PFSK-1 (cell line): ENCODE measurements at regions not wholly inside any gene's neighbourhood (a gene's known extent, or its start where the extent isn't known, plus 50 kb on each side); places are given as distances from the start of the nearest gene placed in this dataset.

ENCODE experiments used
- FOXP2 ChIP-seq: optimal IDR thresholded peaks from 2 replicates; pipeline ENCODE3; 2011; ENCODE audit warnings: borderline replicate concordance, control low read depth, inconsistent platforms; ENCODE audit not compliant: insufficient read depth; ENCODE audit errors: extremely low read length, extremely low read depth
- POLR2AphosphoS5 ChIP-seq: IDR thresholded peaks from 2 replicates; pipeline ENCODE4 v1.6.1; 2012; ENCODE audit warnings: low read depth, mild to moderate bottlenecking, control low read depth, low read length, moderate library complexity
- SIN3A ChIP-seq: IDR thresholded peaks from 2 replicates; pipeline ENCODE4 v1.6.1; 2012; ENCODE audit warnings: mild to moderate bottlenecking, low read length, moderate library complexity, borderline replicate concordance; ENCODE audit not compliant: insufficient read depth
- TAF1 ChIP-seq: IDR thresholded peaks from 2 replicates; pipeline ENCODE4 v1.6.1; 2012; ENCODE audit warnings: low read length, control low read depth, borderline replicate concordance; ENCODE audit not compliant: insufficient read depth
- TF ChIP-seq, protein P1 (sequence below), 2 experiments: IDR thresholded peaks; 2 replicates each; pipeline versions ENCODE4 v1.6.1 to v1.8.0; 2011 to 2012; ENCODE audit warnings: low read depth in 2 of 2, low read length in 2 of 2, control low read depth in 1 of 2, inconsistent platforms in 1 of 2, mild to moderate bottlenecking in 1 of 2, moderate library complexity in 1 of 2; ENCODE audit not compliant: insufficient read depth in 1 of 2

DNA sequence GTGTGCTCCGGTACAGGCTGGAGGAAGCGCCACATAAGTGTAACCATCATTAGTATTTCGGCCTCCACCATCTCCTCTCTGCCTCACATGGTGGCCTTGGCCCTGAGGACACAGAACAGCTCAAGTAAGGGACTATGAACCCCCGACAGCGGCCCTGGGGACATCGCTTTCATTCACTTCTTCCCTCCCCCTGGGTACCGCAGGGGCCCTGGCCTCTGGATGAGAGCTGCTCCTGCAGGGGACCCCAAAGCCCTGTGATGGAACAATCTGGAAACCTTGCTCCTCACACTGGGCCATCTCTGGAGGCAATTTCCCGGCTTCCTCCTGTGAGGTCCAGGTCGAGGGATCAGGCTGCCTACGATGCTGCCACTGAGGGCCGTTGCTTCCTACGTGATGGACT is 565.5 kb downstream of the BRD1 start:
- TF ChIP-seq TAF1, result no peak

DNA sequence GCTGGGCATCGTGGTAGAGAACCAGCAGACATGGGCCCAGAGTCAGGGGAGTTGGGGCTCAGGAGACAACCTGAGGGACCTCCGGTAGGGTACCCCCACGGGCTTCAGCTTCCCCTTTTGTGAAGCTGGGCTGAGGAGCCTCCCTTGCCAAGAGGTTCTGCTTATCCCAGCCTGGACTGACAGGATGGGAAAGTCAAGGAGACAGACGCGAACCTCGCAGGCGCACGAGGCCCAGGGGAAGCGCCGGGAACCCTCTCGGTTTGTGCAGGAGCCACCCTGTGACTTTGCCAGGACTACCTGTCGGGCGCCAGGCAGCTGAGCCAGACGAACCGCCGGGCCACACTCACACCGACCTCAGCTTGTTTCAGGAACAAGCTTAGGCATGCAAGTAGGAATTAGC is 566.1 kb downstream of the BRD1 start:
- TF ChIP-seq TAF1 (no peak), SIN3A (no peak), POLR2AphosphoS5 (no peak), FOXP2 (no peak)
- TF ChIP-seq, protein P1, sequence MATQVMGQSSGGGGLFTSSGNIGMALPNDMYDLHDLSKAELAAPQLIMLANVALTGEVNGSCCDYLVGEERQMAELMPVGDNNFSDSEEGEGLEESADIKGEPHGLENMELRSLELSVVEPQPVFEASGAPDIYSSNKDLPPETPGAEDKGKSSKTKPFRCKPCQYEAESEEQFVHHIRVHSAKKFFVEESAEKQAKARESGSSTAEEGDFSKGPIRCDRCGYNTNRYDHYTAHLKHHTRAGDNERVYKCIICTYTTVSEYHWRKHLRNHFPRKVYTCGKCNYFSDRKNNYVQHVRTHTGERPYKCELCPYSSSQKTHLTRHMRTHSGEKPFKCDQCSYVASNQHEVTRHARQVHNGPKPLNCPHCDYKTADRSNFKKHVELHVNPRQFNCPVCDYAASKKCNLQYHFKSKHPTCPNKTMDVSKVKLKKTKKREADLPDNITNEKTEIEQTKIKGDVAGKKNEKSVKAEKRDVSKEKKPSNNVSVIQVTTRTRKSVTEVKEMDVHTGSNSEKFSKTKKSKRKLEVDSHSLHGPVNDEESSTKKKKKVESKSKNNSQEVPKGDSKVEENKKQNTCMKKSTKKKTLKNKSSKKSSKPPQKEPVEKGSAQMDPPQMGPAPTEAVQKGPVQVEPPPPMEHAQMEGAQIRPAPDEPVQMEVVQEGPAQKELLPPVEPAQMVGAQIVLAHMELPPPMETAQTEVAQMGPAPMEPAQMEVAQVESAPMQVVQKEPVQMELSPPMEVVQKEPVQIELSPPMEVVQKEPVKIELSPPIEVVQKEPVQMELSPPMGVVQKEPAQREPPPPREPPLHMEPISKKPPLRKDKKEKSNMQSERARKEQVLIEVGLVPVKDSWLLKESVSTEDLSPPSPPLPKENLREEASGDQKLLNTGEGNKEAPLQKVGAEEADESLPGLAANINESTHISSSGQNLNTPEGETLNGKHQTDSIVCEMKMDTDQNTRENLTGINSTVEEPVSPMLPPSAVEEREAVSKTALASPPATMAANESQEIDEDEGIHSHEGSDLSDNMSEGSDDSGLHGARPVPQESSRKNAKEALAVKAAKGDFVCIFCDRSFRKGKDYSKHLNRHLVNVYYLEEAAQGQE (IDR thresholded peaks at IDR 0.05; ENCODE audit: insufficient read depth in 1 of 2, low read depth in 2 of 2, low read length in 2 of 2), result no peak

DNA sequence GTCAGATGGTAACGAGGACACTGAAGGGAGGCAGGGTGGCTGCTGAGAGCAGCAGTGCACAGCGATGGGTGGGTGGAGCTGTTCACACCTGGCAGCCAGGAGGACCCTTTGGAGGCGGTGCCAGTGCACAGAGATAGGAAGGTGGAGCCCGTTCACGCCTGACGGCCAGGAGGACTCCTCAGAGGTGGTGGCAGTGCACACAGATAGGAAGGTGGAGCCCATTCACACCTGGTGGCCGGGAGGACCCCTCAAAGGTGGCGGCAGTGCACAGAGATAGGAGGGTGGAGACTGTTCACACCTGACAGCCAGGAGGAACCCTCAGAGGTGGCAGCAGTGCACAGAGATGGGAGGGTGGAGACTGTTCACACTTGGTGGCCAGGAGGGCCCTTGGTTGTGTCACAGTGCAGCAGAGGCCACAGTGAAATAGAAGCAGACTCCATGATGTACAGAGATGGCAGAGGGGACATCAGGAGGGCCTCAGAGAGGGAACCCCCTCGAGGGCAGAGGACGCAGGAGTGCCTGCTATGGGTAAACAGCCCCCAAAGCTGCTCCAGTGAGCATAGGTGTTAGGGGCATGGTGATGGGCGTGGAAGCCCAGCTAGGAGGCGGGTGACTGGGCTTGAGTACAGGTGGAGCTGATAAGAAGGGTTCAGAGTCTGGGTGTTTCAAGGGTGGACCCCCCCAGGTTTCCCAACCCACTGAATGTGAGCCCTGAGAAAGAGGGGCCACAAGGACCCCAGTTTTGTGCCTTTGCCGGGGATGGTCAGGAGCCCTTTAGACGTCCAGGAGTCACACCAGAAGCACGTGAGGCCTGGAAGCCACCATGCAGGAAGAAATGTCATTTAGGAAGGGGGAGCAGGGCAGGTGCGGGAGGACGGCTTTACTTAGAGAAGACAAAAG is 566.7 kb downstream of the BRD1 start:
- TF ChIP-seq SIN3A, result no peak
- no peak for TF ChIP-seq TAF1
- no peak for TF ChIP-seq POLR2AphosphoS5
- TF ChIP-seq, protein P1 (IDR thresholded peaks at IDR 0.05; ENCODE audit: insufficient read depth in 1 of 2, low read depth in 2 of 2, low read length in 2 of 2), result no peak
- TF ChIP-seq FOXP2, result no peak

DNA sequence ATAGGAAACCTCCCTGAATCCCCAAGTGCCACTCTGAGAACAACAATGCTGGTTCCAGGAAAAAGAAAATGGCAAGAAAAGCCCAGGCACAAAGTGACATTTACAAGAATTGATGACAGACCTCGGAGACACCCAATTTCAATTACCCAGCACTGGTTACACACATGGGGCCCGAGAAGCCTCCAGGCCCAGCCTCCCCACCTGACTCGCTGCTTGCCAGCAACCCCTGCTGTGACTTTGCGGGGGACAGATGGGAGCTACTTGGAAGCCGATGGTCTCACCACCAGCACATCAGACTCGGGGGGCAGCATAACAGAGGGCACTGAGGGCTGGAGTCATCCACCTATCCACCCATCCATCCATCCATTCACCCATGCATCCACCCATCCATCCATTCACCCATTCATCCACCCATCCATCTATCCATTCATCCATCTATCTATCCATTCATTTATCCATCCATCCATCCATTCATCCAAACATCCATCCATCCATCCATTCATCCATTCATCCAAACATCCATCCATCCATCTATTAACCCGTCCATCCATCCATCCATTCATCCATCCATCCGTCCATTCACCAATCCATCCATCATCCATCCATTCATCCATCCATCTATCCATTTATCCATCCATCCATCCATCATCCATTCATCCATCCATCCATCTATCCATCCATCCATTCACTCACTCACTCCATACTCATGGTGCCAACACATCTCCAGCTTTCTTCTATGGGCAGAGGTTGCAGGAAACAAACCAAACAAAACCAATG is 567.6 kb downstream of the BRD1 start:
- TF ChIP-seq POLR2AphosphoS5 (no peak), TAF1 (no peak), SIN3A (no peak), FOXP2 (no peak)
- TF ChIP-seq, protein P1 (IDR thresholded peaks at IDR 0.05; ENCODE audit: insufficient read depth in 1 of 2, low read depth in 2 of 2, low read length in 2 of 2), result no peak

DNA sequence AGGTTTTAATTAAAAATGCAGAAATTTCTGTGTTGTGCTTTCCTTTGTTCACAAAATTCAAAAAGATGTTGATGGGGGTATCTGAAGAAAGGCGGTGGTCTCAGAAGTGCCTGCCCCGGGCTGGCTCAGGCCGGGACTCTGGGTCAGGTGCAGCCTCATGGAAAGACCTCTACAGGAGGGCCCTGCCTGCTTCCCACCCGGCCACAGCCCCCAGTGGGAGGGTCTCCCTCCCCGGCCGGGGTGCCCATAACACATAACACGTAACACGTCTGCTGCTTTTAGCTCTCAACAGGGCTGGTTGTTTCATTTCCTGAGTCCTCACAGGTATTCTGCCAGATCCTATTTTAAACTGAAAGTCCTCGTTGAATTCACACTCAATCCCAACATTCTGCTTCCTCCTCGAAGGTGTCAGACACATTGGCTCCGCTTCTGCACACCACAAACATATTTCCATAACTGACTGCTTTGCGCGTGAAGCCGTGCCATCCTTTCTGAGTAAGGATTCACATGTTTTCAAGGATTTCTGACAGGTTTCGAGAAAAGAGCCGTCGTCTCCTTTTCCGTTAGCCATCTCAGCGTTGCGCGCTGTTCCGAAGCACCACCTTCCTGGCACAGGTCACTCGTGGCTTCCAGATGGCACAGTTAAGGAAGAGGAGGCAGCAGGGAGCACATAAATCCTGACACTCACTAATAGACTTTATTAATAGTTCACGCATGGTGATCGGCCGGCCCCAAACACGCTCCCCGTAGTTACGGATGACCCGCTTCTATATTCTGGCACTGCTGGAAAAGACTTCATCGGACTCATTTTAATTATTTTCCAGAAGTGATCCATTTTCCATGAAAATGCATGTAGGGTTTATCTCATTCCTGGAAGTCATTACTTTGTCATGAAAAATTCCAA is 569.3 kb downstream of the BRD1 start:
- TF ChIP-seq TAF1, result no peak
- TF ChIP-seq POLR2AphosphoS5, result no peak
- TF ChIP-seq FOXP2, result no peak
- TF ChIP-seq SIN3A, result no peak
- TF ChIP-seq, protein P1 (IDR thresholded peaks at IDR 0.05; ENCODE audit: insufficient read depth in 1 of 2, low read depth in 2 of 2, low read length in 2 of 2), result no peak
